ENCODE measurements at regions not wholly inside any gene's neighbourhood (a gene's known extent, or its start where the extent isn't known, plus 50 kb on each side); places are given as distances from the start of the nearest gene placed in this dataset.

DNA sequence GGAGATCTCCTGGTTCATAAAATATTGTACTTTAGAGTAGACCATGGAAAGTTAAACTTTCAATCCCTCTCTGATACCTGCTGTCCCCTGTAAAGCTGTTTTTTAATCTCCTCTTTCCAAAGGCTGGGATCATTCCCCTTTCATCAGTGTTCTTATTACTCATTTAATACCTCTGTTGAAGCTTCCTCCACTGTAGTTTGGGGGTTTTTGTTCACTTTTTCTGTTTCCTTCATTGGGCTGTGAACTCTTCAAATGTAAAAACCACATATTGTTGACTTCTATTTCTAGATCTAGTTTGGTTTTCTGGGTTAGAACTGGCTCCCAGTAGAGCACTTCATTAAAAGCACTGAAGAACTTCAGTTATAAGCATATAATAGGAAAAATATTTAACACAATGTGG, 598.1 kb downstream of the RNF144A start:
- TF ChIP-seq EZH2 (IDR thresholded peaks at IDR 0.05) (no peak), EZH2phosphoT487 (IDR thresholded peaks at IDR 0.05) (no peak)
- TF ChIP-seq, protein P1, sequence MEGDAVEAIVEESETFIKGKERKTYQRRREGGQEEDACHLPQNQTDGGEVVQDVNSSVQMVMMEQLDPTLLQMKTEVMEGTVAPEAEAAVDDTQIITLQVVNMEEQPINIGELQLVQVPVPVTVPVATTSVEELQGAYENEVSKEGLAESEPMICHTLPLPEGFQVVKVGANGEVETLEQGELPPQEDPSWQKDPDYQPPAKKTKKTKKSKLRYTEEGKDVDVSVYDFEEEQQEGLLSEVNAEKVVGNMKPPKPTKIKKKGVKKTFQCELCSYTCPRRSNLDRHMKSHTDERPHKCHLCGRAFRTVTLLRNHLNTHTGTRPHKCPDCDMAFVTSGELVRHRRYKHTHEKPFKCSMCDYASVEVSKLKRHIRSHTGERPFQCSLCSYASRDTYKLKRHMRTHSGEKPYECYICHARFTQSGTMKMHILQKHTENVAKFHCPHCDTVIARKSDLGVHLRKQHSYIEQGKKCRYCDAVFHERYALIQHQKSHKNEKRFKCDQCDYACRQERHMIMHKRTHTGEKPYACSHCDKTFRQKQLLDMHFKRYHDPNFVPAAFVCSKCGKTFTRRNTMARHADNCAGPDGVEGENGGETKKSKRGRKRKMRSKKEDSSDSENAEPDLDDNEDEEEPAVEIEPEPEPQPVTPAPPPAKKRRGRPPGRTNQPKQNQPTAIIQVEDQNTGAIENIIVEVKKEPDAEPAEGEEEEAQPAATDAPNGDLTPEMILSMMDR (IDR thresholded peaks at IDR 0.05) = no peak
- Histone ChIP-seq H3K4me1 (no peaks in the 10 kb centered on the region), H3K36me3 (no peaks in the 10 kb centered on the region), H3K27me3 (no peaks in the 10 kb centered on the region), H3K27ac (no peak overlapping the region), H2AFZ (replicated peaks) (no peak overlapping the region), H3K9me3 (ENCODE audit: low read depth) (no peaks in the 10 kb centered on the region), H3K9ac (no peak overlapping the region), H3K79me2 (ENCODE audit: low read depth) (no peaks in the 10 kb centered on the region), H3K4me2 (no peak overlapping the region), H3K4me3 (no peak overlapping the region), H4K20me1 (ENCODE audit: low read depth) (no peaks in the 10 kb centered on the region), H3F3A (ENCODE audit: low read depth) (no peaks in the 10 kb centered on the region)
- H3K27ac Mint-ChIP-seq = no peak overlapping the region
- H3K4me1 Mint-ChIP-seq = peaks cover 2% of the 10 kb centered on the region
- H3K9me3 Mint-ChIP-seq = no peaks in the 10 kb centered on the region
- no peaks in the 10 kb centered on the region for H3K27me3 Mint-ChIP-seq (ENCODE audit: insufficient read depth, low read depth)
- no peaks in the 10 kb centered on the region for H3K36me3 Mint-ChIP-seq
- no peak for DNase-seq (ENCODE audit: low spot score)
- no peak overlapping the region for H3K4me3 Mint-ChIP-seq

DNA sequence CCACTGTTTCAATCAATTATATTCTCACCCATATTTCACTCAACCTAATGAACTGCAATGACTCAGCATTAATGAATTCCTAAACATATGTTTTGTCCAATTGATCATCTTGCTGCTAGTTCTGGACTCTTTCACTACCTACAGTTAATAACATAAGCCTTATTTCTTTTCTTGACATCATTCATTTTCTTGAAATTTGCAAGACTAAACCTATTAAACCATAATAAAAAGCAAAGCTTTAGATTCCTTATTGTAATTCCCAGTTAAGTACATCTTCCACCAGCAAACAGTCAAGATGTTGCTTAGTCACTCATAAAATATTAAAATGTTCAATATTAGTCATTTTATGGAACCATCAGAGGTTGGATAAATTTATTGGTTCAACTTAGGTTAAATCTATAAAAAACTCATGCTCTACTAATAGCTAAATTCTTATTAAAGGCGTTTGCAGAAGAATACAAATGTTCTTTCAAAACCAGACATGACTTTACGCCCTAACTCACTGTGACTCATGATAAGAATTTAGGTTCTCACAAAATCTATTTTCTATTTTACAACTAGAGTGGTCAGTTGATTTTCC, 599.4 kb downstream of the RNF144A start:
- Histone ChIP-seq H3K27ac (no peak overlapping the region), H2AFZ (replicated peaks) (no peak overlapping the region), H3K9me3 (ENCODE audit: low read depth) (no peaks in the 10 kb centered on the region), H3K4me1 (no peaks in the 10 kb centered on the region), H3K4me2 (no peak overlapping the region), H3K36me3 (no peaks in the 10 kb centered on the region), H3K79me2 (ENCODE audit: low read depth) (no peaks in the 10 kb centered on the region), H3F3A (ENCODE audit: low read depth) (no peaks in the 10 kb centered on the region), H4K20me1 (ENCODE audit: low read depth) (no peaks in the 10 kb centered on the region), H3K27me3 (no peaks in the 10 kb centered on the region), H3K9ac (no peak overlapping the region), H3K4me3 (no peak overlapping the region)
- no peak for DNase-seq (ENCODE audit: low spot score)
- TF ChIP-seq EZH2phosphoT487 (IDR thresholded peaks at IDR 0.05) (no peak), EZH2 (IDR thresholded peaks at IDR 0.05) (no peak)
- TF ChIP-seq, protein P1 (IDR thresholded peaks at IDR 0.05) = no peak
- Mint-ChIP-seq H3K9me3 (no peaks in the 10 kb centered on the region), H3K4me1 (peaks cover 2% of the 10 kb centered on the region), H3K36me3 (no peaks in the 10 kb centered on the region), H3K27me3 (ENCODE audit: insufficient read depth, low read depth) (no peaks in the 10 kb centered on the region), H3K4me3 (no peak overlapping the region), H3K27ac (no peak overlapping the region)

DNA sequence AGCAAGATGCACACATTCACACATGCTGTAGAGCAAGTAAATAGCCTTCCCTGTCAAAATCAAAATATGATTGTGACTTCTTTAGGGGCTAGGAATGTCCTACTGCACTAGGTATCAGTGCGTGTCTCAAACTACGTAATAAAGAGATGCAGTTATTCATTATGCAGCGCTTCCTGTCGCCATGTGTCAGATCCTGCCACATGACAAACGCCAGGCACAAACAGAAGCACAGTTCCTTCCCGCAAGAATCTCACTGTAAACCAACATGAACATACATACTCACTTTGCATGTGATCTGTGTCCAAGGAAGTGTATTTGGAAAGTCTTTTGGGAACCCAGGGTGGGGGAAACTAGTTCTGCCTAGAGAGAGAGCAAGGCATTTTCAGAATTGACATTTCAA, 599.9 kb downstream of the RNF144A start:
- H3K27ac Mint-ChIP-seq = no peak overlapping the region
- no peak for DNase-seq (ENCODE audit: low spot score)
- no peaks in the 10 kb centered on the region for H4K20me1 ChIP-seq (ENCODE audit: low read depth)
- no peaks in the 10 kb centered on the region for H3K27me3 Mint-ChIP-seq (ENCODE audit: insufficient read depth, low read depth)
- no peaks in the 10 kb centered on the region for H3K4me1 ChIP-seq
- H3K79me2 ChIP-seq (ENCODE audit: low read depth) = no peaks in the 10 kb centered on the region
- H3K27ac ChIP-seq = no peak overlapping the region
- no peaks in the 10 kb centered on the region for H3K27me3 ChIP-seq
- H3K9ac ChIP-seq = no peak overlapping the region
- no peaks in the 10 kb centered on the region for H3K9me3 Mint-ChIP-seq
- H3K4me3 ChIP-seq = no peak overlapping the region
- no peak for TF ChIP-seq EZH2 (IDR thresholded peaks at IDR 0.05)
- TF ChIP-seq, protein P1 (IDR thresholded peaks at IDR 0.05) = no peak
- TF ChIP-seq EZH2phosphoT487 (IDR thresholded peaks at IDR 0.05) = no peak
- H3K4me1 Mint-ChIP-seq = peaks cover 2% of the 10 kb centered on the region
- H3K4me2 ChIP-seq = no peak overlapping the region
- no peaks in the 10 kb centered on the region for H3K9me3 ChIP-seq (ENCODE audit: low read depth)
- H3F3A ChIP-seq (ENCODE audit: low read depth) = no peaks in the 10 kb centered on the region
- no peak overlapping the region for H2AFZ ChIP-seq (replicated peaks)
- no peaks in the 10 kb centered on the region for H3K36me3 ChIP-seq
- no peak overlapping the region for H3K4me3 Mint-ChIP-seq
- no peaks in the 10 kb centered on the region for H3K36me3 Mint-ChIP-seq
